Tibial nerve (tissue), 4 donors: ENCODE measurements at regions not wholly inside any gene's neighbourhood (a gene's known extent, or its start where the extent isn't known, plus 50 kb on each side); places are given as distances from the start of the nearest gene placed in this dataset.

Source experiments
- DNase-seq, 2 donors: peaks; one replicate each; pipeline ENCODE4 v3.0.0-alpha.2; 2019; ENCODE audit warnings: low spot score in 2 of 2
- H3K27ac ChIP-seq, 4 donors: fragments of 200-600 bp; sonication (generic) in 3 of 4; one replicate each; pipeline ENCODE4 v1.5.1; 2017 to 2019; ENCODE audit warnings: mild to moderate bottlenecking in 1 of 4
- H3K27me3 ChIP-seq, 2 donors: fragments of 200-600 bp; sonication (generic) in 1 of 2; one replicate each; pipeline versions ENCODE4 v1.5.1 to v1.6.0; 2017 to 2019
- H3K36me3 ChIP-seq, 3 donors: fragments of 200-600 bp; sonication (generic); one replicate each; pipeline ENCODE4 v1.5.1; 2018 to 2019
- H3K4me1 ChIP-seq, 4 donors: fragments of 200-600 bp; sonication (generic) in 3 of 4; one replicate each; pipeline ENCODE4 v1.5.1; 2017 to 2019
- H3K4me3 ChIP-seq, 4 donors: fragments of 200-600 bp; sonication (generic) in 3 of 4; one replicate each; pipeline ENCODE4 v1.5.1; 2017 to 2019; ENCODE audit warnings: mild to moderate bottlenecking in 1 of 4, moderate library complexity in 1 of 4
- H3K9me3 ChIP-seq, 4 donors: fragments of 200-600 bp; sonication (generic) in 3 of 4; one replicate each; pipeline ENCODE4 v1.5.1; 2017 to 2019
- EP300 ChIP-seq, 2 donors: sonication (generic); formaldehyde crosslinking; IDR thresholded peaks; one replicate each; pipeline ENCODE4 v1.6.1; 2017; ENCODE audit warnings: antibody characterized with exemption in 2 of 2, mild to moderate bottlenecking in 1 of 2
- POLR2A ChIP-seq, 2 donors: fragments of 450-650 bp; IDR thresholded peaks; one replicate each; pipeline ENCODE4 v1.6.1; 2017; ENCODE audit warnings: antibody characterized with exemption in 2 of 2, mild to moderate bottlenecking in 2 of 2, moderate library complexity in 2 of 2
- WGBS, 2 donors: methylation state at CpG; one replicate each; pipeline ENCODE4 v1.1.5; 2018; 5-methylcytosine and 5-hydroxymethylcytosine counted together
- TF ChIP-seq, protein P1 (sequence below), 5 experiments: fragments of 200-600 bp in 3 of 5; fragments of 450-650 bp in 2 of 5; sonication (generic) in 3 of 5; IDR thresholded peaks; one replicate each; pipeline ENCODE4 v1.5.1; 2016 to 2019; ENCODE audit warnings: antibody characterized with exemption in 5 of 5, mild to moderate bottlenecking in 3 of 5, moderate library complexity in 2 of 5

DNA sequence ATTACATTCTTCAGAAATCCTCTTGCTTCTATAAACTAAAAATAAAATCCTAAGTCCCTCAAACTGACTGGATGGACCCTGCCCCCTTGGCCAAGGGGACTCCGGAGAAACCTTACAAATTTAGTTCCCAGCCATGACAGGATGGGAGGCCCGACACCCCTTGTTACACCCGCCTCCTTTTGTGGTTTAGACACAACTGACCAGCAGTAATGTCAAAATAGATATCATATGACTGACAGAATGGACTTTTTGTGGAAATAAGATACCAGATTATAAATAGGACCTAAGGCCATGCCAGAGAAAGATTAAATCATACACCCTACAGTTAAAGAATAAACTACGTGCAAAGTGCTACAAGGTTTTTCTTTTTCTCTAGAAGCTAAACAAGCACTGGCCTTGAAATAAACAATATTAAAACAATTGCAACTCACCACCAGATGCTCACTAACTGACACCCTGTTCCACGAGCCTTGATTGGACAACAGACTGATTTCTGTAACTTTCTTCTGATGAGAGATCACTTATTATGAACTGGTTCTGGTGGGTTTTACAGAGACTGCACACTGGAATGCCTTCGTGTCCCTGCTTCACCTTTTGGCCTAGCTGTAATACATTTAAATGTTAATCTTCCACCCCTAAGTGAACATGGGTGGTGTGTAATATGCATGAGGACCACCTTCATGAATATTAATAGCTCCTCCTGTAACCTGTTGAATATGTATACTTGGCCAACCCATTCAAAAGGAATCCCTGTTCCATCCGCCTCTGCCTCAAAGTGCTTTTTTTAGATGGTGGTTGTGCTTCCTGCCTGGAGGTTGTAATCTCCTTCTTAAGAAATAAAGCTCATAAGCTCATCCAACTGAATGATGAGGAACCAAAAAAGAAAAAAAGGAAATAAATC is 99.6 kb downstream of the ODF2L start:
- Histone ChIP-seq H3K27me3 (no peaks in the 10 kb centered on the region), H3K4me1 (no peaks in the 10 kb centered on the region), H3K4me3 (no peak overlapping the region), H3K27ac (no peak overlapping the region), H3K36me3 (no peaks in the 10 kb centered on the region), H3K9me3 (peaks cover 0 to 10% (median 0%) of the 10 kb centered on the region in 4 donors)
- WGBS, 2 donors: 74 to 76% methylated on average over 7 of the region's 7 CpGs
- no peak for TF ChIP-seq POLR2A (IDR thresholded peaks at IDR 0.05)
- DNase-seq: no peak

DNA sequence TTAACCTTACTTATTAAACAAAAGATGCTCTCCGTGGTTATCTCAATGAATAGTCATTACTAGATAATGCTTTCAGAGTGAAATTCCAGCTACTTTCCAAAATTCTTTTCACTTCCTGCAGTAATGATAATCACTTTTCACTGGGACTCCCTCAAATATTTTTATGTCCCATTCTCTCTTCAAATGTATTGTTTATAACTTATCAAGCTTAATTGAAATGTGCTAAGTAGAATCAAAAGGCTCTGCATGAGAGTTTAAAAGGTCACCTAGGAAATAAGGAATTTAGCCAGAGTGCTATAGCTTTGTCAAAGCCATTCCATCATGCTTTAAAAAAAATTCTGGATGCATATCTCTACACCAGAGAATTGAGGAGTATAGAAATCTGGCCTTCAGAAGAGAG is 106.4 kb downstream of the ODF2L start:
- WGBS, 2 donors: 32 to 41% methylated on average over 1 of the region's 1 CpG
- no peak for TF ChIP-seq EP300 (IDR thresholded peaks at IDR 0.05)
- TF ChIP-seq, protein P1, sequence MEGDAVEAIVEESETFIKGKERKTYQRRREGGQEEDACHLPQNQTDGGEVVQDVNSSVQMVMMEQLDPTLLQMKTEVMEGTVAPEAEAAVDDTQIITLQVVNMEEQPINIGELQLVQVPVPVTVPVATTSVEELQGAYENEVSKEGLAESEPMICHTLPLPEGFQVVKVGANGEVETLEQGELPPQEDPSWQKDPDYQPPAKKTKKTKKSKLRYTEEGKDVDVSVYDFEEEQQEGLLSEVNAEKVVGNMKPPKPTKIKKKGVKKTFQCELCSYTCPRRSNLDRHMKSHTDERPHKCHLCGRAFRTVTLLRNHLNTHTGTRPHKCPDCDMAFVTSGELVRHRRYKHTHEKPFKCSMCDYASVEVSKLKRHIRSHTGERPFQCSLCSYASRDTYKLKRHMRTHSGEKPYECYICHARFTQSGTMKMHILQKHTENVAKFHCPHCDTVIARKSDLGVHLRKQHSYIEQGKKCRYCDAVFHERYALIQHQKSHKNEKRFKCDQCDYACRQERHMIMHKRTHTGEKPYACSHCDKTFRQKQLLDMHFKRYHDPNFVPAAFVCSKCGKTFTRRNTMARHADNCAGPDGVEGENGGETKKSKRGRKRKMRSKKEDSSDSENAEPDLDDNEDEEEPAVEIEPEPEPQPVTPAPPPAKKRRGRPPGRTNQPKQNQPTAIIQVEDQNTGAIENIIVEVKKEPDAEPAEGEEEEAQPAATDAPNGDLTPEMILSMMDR (IDR thresholded peaks at IDR 0.05): no peak
- TF ChIP-seq POLR2A (IDR thresholded peaks at IDR 0.05): no peak
- DNase-seq: no peak

GRCh38 chr1:86289161-86289560 is 107.0 kb downstream of the ODF2L start:
- no peak for TF ChIP-seq EP300 (IDR thresholded peaks at IDR 0.05)
- no peak for TF ChIP-seq POLR2A (IDR thresholded peaks at IDR 0.05)
- TF ChIP-seq, protein P1 (IDR thresholded peaks at IDR 0.05): no peak
- H3K36me3 ChIP-seq: no peaks in the 10 kb centered on the region
- peaks cover 0 to 5% (median 0%) of the 10 kb centered on the region in 4 donors for H3K9me3 ChIP-seq
- no peak overlapping the region for H3K4me3 ChIP-seq
- no peak overlapping the region for H3K27ac ChIP-seq
- no peaks in the 10 kb centered on the region for H3K4me1 ChIP-seq
- H3K27me3 ChIP-seq: no peaks in the 10 kb centered on the region
- no peak for DNase-seq

More for the DNA sequence above, 106.4 kb downstream of the ODF2L start:
- H3K4me3 ChIP-seq: no peak overlapping the region
- H3K27me3 ChIP-seq: no peaks in the 10 kb centered on the region
- H3K36me3 ChIP-seq: no peaks in the 10 kb centered on the region
- no peaks in the 10 kb centered on the region for H3K4me1 ChIP-seq
- peaks cover 0 to 5% (median 0%) of the 10 kb centered on the region in 4 donors for H3K9me3 ChIP-seq
- no peak overlapping the region for H3K27ac ChIP-seq

DNA sequence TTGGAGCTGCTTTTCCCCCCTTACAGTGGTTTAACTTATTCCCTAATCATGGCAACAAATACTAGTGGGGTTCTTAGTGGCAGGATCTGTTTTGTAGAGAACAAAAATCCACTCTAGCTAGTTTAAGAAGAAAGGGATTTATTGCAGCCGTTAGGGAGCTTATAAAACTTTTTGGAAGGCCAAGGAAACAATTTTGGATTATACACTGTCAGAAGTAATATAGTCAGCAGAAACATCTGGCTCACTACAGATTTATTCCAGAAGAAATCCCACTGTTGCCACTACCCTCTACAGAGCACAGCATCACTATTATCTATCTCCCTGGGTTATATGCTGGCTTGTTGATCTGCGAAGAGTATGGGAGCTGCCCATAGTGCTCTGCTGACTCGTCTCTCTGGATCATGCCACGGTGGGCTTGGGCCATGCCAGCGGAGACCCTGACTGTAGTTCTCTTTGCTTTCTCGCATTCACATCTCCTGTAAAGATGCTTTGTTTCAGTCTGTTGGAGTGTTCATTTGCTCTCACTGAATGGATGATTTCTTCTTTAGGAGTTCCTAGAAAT is 107.5 kb downstream of the ODF2L start:
- H3K4me1 ChIP-seq: no peaks in the 10 kb centered on the region
- WGBS, 2 donors: 78 to 81% methylated on average over 6 of the region's 6 CpGs
- H3K36me3 ChIP-seq: no peaks in the 10 kb centered on the region
- TF ChIP-seq POLR2A (IDR thresholded peaks at IDR 0.05): no peak
- TF ChIP-seq, protein P1 (IDR thresholded peaks at IDR 0.05): no peak
- no peak for TF ChIP-seq EP300 (IDR thresholded peaks at IDR 0.05)
- no peaks in the 10 kb centered on the region for H3K27me3 ChIP-seq
- H3K9me3 ChIP-seq: peaks cover 0 to 5% (median 0%) of the 10 kb centered on the region in 4 donors
- no peak for DNase-seq
- H3K27ac ChIP-seq: no peak overlapping the region
- no peak overlapping the region for H3K4me3 ChIP-seq

- Histone ChIP-seq H3K9me3 (no peaks in the 10 kb centered on the region), H3K4me1 (no peaks in the 10 kb centered on the region), H3K4me3 (no peak overlapping the region), H3K27ac (no peak overlapping the region), H3K27me3 (no peaks in the 10 kb centered on the region), H3K36me3 (no peaks in the 10 kb centered on the region)
- 80 to 84% methylated on average over 4 of the region's 4 CpGs for WGBS, 2 donors
- no peak for DNase-seq
- TF ChIP-seq POLR2A (IDR thresholded peaks at IDR 0.05) (no peak), EP300 (IDR thresholded peaks at IDR 0.05) (no peak)
- TF ChIP-seq, protein P1 (IDR thresholded peaks at IDR 0.05): no peak
Measured at GRCh38 chr1:86285796-86286195, 110.3 kb downstream of the ODF2L start.
